Left lung (tissue), 4 donors: ENCODE measurements at regions not wholly inside any gene's neighbourhood (a gene's known extent, or its start where the extent isn't known, plus 50 kb on each side); places are given as distances from the start of the nearest gene placed in this dataset.

Source experiments
- ATAC-seq: fragments of 200-7000 bp; cut with Tn5 transposase; one replicate; pipeline ENCODE4 v1.9.1; 2020; ENCODE audit warnings: moderate library complexity
- DNase-seq, 4 donors: peaks; one replicate each; pipeline ENCODE4 v3.0.0-alpha.2; 2013 to 2020
- H3K27ac ChIP-seq, 2 donors: fragments of 200-600 bp; sonication (generic) in 1 of 2; one replicate each; pipeline versions ENCODE4 v1.5.0 to v1.8.0; 2020 to 2021
- H3K27me3 ChIP-seq, 2 donors: fragments of 200-600 bp; sonication (generic) in 1 of 2; one replicate each; pipeline versions ENCODE4 v1.5.0 to v1.8.0; 2020 to 2021
- H3K36me3 ChIP-seq, 2 donors: fragments of 200-600 bp; sonication (generic) in 1 of 2; one replicate each; pipeline versions ENCODE4 v1.5.0 to v1.8.0; 2020 to 2021
- H3K4me1 ChIP-seq, 2 donors: fragments of 200-600 bp; one replicate each; pipeline ENCODE4 v1.8.0; 2021
- H3K4me3 ChIP-seq, 2 donors: fragments of 200-600 bp; sonication (generic) in 1 of 2; one replicate each; pipeline versions ENCODE4 v1.5.0 to v1.8.0; 2020 to 2021; ENCODE audit warnings: mild to moderate bottlenecking in 1 of 2
- H3K9me3 ChIP-seq, 2 donors: fragments of 200-600 bp; sonication (generic) in 1 of 2; one replicate each; pipeline versions ENCODE4 v1.5.0 to v1.8.0; 2020 to 2021
- CTCF ChIP-seq, 2 donors: fragments of 200-600 bp; sonication (generic) in 1 of 2; IDR thresholded peaks; one replicate each; pipeline versions ENCODE4 v1.5.0 to v1.8.0; 2021; ENCODE audit warnings: antibody characterized with exemption in 2 of 2
- intact Hi-C, 2 donors: fragments of 100-400 bp; cut with DNase I; formaldehyde crosslinking; loops; one replicate each; pipeline versions ENCODE4 v1.11.2 to v1.14.2; 2022
- donor health status: DM: no; HTN: yes; CAD: no.
- donor health status: DM: no; HTN: no; CAD: no.

- Histone ChIP-seq H3K4me1 (no peaks in the 10 kb centered on the region), H3K4me3 (no peak overlapping the region), H3K27ac (no peak overlapping the region), H3K27me3 (peaks cover 0 to 7% of the 10 kb centered on the region in 2 donors), H3K9me3 (no peaks in the 10 kb centered on the region), H3K36me3 (no peaks in the 10 kb centered on the region)
- ATAC-seq (no peak), DNase-seq (peak in 1 of 4 donors; percentile 39)
- intact Hi-C loops, result no loop called here
- no peak for TF ChIP-seq CTCF (IDR thresholded peaks at IDR 0.05)
These were observed 70.5 kb upstream of the CTTNBP2NL start for GRCh38 chr1:112325504-112325903.

GRCh38 chr1:112328600-112328999, 67.4 kb upstream of the CTTNBP2NL start:
- ATAC-seq (no peak), DNase-seq (no peak)
- Histone ChIP-seq H3K27ac (no peak overlapping the region), H3K27me3 (peaks cover 0 to 7% of the 10 kb centered on the region in 2 donors), H3K4me1 (no peaks in the 10 kb centered on the region), H3K9me3 (no peaks in the 10 kb centered on the region), H3K36me3 (no peaks in the 10 kb centered on the region), H3K4me3 (no peak overlapping the region)
- TF ChIP-seq CTCF (IDR thresholded peaks at IDR 0.05), result no peak
- intact Hi-C loops, result no loop called here

GRCh38 chr1:112332176-112333150, 63.6 kb upstream of the CTTNBP2NL start:
- TF ChIP-seq CTCF (IDR thresholded peaks at IDR 0.05), result no peak
- peaks cover 0 to 9% of the 10 kb centered on the region in 2 donors for H3K27me3 ChIP-seq
- ATAC-seq (no peak), DNase-seq (no peak)
- intact Hi-C loops, result no loop called here
- H3K27ac ChIP-seq, result no peak overlapping the region
- H3K4me1 ChIP-seq, result no peaks in the 10 kb centered on the region
- H3K9me3 ChIP-seq, result no peaks in the 10 kb centered on the region
- no peak overlapping the region for H3K4me3 ChIP-seq
- no peaks in the 10 kb centered on the region for H3K36me3 ChIP-seq

- no peak for ATAC-seq
- Histone ChIP-seq H3K4me1 (no peaks in the 10 kb centered on the region), H3K4me3 (no peak overlapping the region), H3K9me3 (no peaks in the 10 kb centered on the region), H3K27me3 (peaks cover 0 to 14% of the 10 kb centered on the region in 2 donors), H3K27ac (no peak overlapping the region), H3K36me3 (no peaks in the 10 kb centered on the region)
- DNase-seq, result no peak
- TF ChIP-seq CTCF (IDR thresholded peaks at IDR 0.05), result no peak
- intact Hi-C loops, result no loop called here
These were observed 60.7 kb upstream of the CTTNBP2NL start for GRCh38 chr1:112335351-112335750.

- H3K27ac ChIP-seq, result no peak overlapping the region
- DNase-seq (peak in 3 of 4 donors; percentile 44 to 50 (median 46)), ATAC-seq (peak; percentile 95)
- H3K36me3 ChIP-seq, result no peaks in the 10 kb centered on the region
- no peak overlapping the region for H3K4me3 ChIP-seq
- TF ChIP-seq CTCF (IDR thresholded peaks at IDR 0.05), result peak; percentile 62 to 64
- peaks cover 0 to 14% of the 10 kb centered on the region in 2 donors for H3K27me3 ChIP-seq
- intact Hi-C loops, result no loop called here
- H3K4me1 ChIP-seq, result no peaks in the 10 kb centered on the region
- H3K9me3 ChIP-seq, result no peaks in the 10 kb centered on the region
These were observed 58.9 kb upstream of the CTTNBP2NL start for GRCh38 chr1:112337028-112337531.
